ENCODE measurements at regions not wholly inside any gene's neighbourhood (a gene's known extent, or its start where the extent isn't known, plus 50 kb on each side); places are given as distances from the start of the nearest gene placed in this dataset.

DNA sequence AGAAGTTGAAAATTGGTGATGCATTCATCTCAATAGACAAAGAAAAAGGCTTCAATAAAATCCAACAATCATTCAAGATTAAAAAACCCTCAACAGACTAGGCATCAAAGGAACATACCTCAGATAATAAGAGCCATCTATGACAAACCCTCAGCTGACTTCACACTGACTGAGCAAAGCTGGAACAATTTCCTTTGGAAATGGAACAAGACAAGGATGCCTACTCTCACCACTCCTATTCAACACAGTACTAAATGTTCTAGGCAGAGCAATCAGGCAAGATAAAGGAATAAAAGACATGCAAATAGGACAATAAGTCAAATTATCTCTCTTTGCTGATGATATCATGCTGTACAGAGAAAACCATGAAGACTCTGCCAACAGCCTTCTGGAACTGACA is 1188.1 kb downstream of the DTWD2 start:
- Histone ChIP-seq H3K9ac (ENCODE audit: low read depth in 1 of 2, low read length in 2 of 2) (no peak overlapping the region), H3K27ac (ENCODE audit: low read depth, low read length) (no peak overlapping the region), H3K27me3 (ENCODE audit: control insufficient read depth in 1 of 2, insufficient read depth in 2 of 2, low read length in 2 of 2) (no peaks in the 10 kb centered on the region), H3K36me3 (ENCODE audit: control insufficient read depth in 1 of 2, insufficient read depth in 2 of 2, low read length in 2 of 2) (no peaks in the 10 kb centered on the region), H3K4me3 (ENCODE audit: low read depth in 1 of 2, low read length in 2 of 2) (no peak overlapping the region), H3K4me1 (ENCODE audit: control insufficient read depth in 1 of 2, insufficient read depth in 2 of 2, low read length in 2 of 2) (no peaks in the 10 kb centered on the region), H3K9me3 (ENCODE audit: control insufficient read depth in 1 of 2, low read length in 2 of 2) (no peaks in the 10 kb centered on the region)

DNA sequence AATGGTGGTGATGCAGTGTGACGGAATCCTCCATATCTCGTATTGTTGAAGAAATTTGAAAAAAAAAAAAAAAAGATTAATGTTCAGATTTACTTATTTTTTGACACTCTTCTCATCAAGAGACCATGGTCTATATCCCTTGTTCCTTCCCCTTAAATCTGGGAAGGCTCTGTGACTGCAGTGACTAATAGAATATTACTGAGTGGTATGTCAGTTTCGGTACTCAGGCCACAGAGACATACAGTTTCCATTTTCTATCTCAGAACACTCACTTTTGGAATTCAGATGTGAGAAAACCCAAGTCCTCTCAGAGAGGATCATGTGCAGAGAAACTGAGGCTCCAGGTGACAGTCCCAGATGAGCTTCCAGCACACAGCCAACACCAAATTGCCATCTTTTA is 1193.5 kb downstream of the DTWD2 start:
- no peak overlapping the region for H3K4me3 ChIP-seq (ENCODE audit: low read depth in 1 of 2, low read length in 2 of 2)

DNA sequence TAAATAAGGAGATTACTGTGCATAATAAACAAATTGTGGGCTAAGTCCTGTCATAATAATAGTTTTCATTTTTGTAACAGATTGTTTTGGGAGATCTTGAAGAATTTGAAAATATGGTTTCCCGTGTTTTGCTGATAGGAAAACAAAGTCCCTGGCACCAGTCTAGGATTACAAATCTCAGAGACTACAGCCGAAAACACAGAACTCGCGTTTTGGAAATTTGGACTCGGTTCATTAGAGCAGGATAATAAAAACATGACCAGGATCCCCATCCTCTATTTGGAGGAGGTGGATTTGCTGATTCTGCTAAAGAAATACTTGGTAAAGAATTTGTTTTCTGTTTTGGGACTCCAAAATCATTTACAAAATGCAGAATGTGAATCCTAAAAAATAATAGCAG is 1194.4 kb downstream of the DTWD2 start:
- no peak overlapping the region for H3K4me3 ChIP-seq (ENCODE audit: low read depth in 1 of 2, low read length in 2 of 2)
- no peaks in the 10 kb centered on the region for H3K36me3 ChIP-seq (ENCODE audit: control insufficient read depth in 1 of 2, insufficient read depth in 2 of 2, low read length in 2 of 2)
- no peak overlapping the region for H3K9ac ChIP-seq (ENCODE audit: low read depth in 1 of 2, low read length in 2 of 2)
- H3K4me1 ChIP-seq (ENCODE audit: control insufficient read depth in 1 of 2, insufficient read depth in 2 of 2, low read length in 2 of 2): no peaks in the 10 kb centered on the region
- H3K9me3 ChIP-seq (ENCODE audit: control insufficient read depth in 1 of 2, low read length in 2 of 2): no peaks in the 10 kb centered on the region
- no peaks in the 10 kb centered on the region for H3K27me3 ChIP-seq (ENCODE audit: control insufficient read depth in 1 of 2, insufficient read depth in 2 of 2, low read length in 2 of 2)
- H3K27ac ChIP-seq (ENCODE audit: low read depth, low read length): no peak overlapping the region

More for the DNA sequence above, 1193.5 kb downstream of the DTWD2 start:
- Histone ChIP-seq H3K9ac (ENCODE audit: low read depth in 1 of 2, low read length in 2 of 2) (no peak overlapping the region), H3K36me3 (ENCODE audit: control insufficient read depth in 1 of 2, insufficient read depth in 2 of 2, low read length in 2 of 2) (no peaks in the 10 kb centered on the region), H3K4me1 (ENCODE audit: control insufficient read depth in 1 of 2, insufficient read depth in 2 of 2, low read length in 2 of 2) (no peaks in the 10 kb centered on the region), H3K27me3 (ENCODE audit: control insufficient read depth in 1 of 2, insufficient read depth in 2 of 2, low read length in 2 of 2) (no peaks in the 10 kb centered on the region), H3K27ac (ENCODE audit: low read depth, low read length) (no peak overlapping the region), H3K9me3 (ENCODE audit: control insufficient read depth in 1 of 2, low read length in 2 of 2) (no peaks in the 10 kb centered on the region)

DNA sequence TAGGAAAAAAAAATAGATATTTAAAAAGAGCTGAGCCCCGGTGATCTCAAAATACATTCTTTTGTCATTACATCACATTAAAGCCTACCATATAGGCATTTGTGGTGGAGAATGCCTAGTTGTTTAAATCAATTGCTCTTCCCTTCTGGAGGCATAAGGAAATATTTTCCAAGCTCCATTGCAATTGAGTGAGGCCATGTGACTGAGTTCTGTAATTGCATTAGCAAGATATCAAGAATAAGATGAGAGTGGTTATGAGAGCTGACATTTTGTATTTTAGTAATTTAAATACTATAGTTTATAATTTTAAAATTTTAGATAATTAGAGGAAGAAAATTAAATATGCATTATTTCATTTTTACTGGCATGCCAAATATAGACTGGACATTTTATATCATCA is 1195.9 kb downstream of the DTWD2 start:
- Histone ChIP-seq H3K27ac (ENCODE audit: low read depth, low read length) (no peak overlapping the region), H3K36me3 (ENCODE audit: control insufficient read depth in 1 of 2, insufficient read depth in 2 of 2, low read length in 2 of 2) (no peaks in the 10 kb centered on the region), H3K9ac (ENCODE audit: low read depth in 1 of 2, low read length in 2 of 2) (no peak overlapping the region), H3K4me1 (ENCODE audit: control insufficient read depth in 1 of 2, insufficient read depth in 2 of 2, low read length in 2 of 2) (no peaks in the 10 kb centered on the region), H3K27me3 (ENCODE audit: control insufficient read depth in 1 of 2, insufficient read depth in 2 of 2, low read length in 2 of 2) (no peaks in the 10 kb centered on the region), H3K4me3 (ENCODE audit: low read depth in 1 of 2, low read length in 2 of 2) (no peak overlapping the region), H3K9me3 (ENCODE audit: control insufficient read depth in 1 of 2, low read length in 2 of 2) (no peaks in the 10 kb centered on the region)

DNA sequence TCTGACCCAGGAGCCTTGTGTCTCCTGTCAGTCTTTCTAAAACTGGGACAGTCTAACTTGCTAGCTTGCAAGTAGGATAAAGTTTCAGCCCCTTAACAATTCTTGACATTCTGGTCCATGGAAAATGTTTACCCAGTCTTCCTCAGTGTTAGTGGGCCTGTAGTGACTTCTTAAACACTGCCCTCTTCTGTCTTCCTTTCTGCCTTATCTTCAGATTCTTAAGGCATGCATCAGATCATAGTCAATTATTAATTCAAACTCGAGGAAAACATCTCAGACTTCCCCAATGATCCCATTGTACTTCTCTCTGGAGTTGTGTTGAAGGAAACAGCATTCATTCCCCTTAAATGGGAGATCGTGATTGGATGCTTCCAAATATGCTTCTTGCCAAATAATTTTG is 1199.8 kb downstream of the DTWD2 start:
- H3K27ac ChIP-seq (ENCODE audit: low read depth, low read length): no peak overlapping the region
- H3K27me3 ChIP-seq (ENCODE audit: control insufficient read depth in 1 of 2, insufficient read depth in 2 of 2, low read length in 2 of 2): no peaks in the 10 kb centered on the region
- H3K9me3 ChIP-seq (ENCODE audit: control insufficient read depth in 1 of 2, low read length in 2 of 2): no peaks in the 10 kb centered on the region
- no peaks in the 10 kb centered on the region for H3K4me1 ChIP-seq (ENCODE audit: control insufficient read depth in 1 of 2, insufficient read depth in 2 of 2, low read length in 2 of 2)
- H3K4me3 ChIP-seq (ENCODE audit: low read depth in 1 of 2, low read length in 2 of 2): no peak overlapping the region
- no peaks in the 10 kb centered on the region for H3K36me3 ChIP-seq (ENCODE audit: control insufficient read depth in 1 of 2, insufficient read depth in 2 of 2, low read length in 2 of 2)
- H3K9ac ChIP-seq (ENCODE audit: low read depth in 1 of 2, low read length in 2 of 2): no peak overlapping the region

DNA sequence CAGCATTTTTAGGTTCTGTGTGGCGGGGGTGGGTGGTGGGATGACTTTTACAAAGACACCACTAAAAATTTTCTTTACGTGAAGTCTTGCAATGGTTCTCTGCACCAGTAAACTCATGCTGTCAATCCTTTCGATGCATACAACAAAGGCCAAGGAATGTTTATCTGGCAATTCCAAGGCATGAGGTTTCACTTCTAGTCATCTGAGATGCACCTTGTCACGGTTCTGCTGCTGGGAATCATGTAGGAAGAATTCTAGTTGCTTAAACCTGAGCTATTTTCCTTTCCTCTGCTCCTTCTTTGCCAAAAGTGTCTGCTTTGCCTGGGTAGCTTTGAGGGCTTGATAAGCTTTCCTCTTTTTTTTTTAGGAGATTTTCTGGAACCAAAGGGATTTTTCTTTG is 1204.5 kb upstream of the SEMA6A start:
- H3K27me3 ChIP-seq (ENCODE audit: control insufficient read depth in 1 of 2, insufficient read depth in 2 of 2, low read length in 2 of 2): no peaks in the 10 kb centered on the region
- no peak overlapping the region for H3K4me3 ChIP-seq (ENCODE audit: low read depth in 1 of 2, low read length in 2 of 2)
- H3K9me3 ChIP-seq (ENCODE audit: control insufficient read depth in 1 of 2, low read length in 2 of 2): no peaks in the 10 kb centered on the region
- no peaks in the 10 kb centered on the region for H3K4me1 ChIP-seq (ENCODE audit: control insufficient read depth in 1 of 2, insufficient read depth in 2 of 2, low read length in 2 of 2)
- no peaks in the 10 kb centered on the region for H3K36me3 ChIP-seq (ENCODE audit: control insufficient read depth in 1 of 2, insufficient read depth in 2 of 2, low read length in 2 of 2)
- no peak overlapping the region for H3K9ac ChIP-seq (ENCODE audit: low read depth in 1 of 2, low read length in 2 of 2)
- H3K27ac ChIP-seq (ENCODE audit: low read depth, low read length): no peak overlapping the region

DNA sequence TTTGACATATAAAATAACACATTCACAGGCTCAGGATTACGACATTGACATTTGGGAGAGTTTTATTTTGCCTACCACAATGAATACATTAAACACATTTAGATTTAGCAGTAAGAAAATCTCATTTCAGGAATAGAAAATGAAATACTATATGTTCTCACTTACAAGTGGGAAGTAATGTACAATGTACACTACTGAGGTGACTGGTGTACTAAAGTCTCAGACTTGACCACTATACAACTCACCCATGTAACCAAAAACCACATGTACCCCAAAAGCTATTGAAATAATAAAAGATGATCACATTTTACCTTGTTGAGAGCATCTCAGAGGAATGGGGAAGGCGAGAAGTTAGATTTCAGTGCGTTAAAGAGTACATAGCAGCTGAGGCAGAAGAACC is 1202.4 kb upstream of the SEMA6A start:
- H3K27me3 ChIP-seq (ENCODE audit: control insufficient read depth in 1 of 2, insufficient read depth in 2 of 2, low read length in 2 of 2): no peaks in the 10 kb centered on the region
- H3K27ac ChIP-seq (ENCODE audit: low read depth, low read length): no peak overlapping the region
- peaks cover 0 to 3% of the 10 kb centered on the region in 2 donors for H3K9me3 ChIP-seq (ENCODE audit: control insufficient read depth in 1 of 2, low read length in 2 of 2)
- H3K36me3 ChIP-seq (ENCODE audit: control insufficient read depth in 1 of 2, insufficient read depth in 2 of 2, low read length in 2 of 2): no peaks in the 10 kb centered on the region
- H3K4me1 ChIP-seq (ENCODE audit: control insufficient read depth in 1 of 2, insufficient read depth in 2 of 2, low read length in 2 of 2): no peaks in the 10 kb centered on the region
- H3K4me3 ChIP-seq (ENCODE audit: low read depth in 1 of 2, low read length in 2 of 2): no peak overlapping the region
- no peak overlapping the region for H3K9ac ChIP-seq (ENCODE audit: low read depth in 1 of 2, low read length in 2 of 2)

DNA sequence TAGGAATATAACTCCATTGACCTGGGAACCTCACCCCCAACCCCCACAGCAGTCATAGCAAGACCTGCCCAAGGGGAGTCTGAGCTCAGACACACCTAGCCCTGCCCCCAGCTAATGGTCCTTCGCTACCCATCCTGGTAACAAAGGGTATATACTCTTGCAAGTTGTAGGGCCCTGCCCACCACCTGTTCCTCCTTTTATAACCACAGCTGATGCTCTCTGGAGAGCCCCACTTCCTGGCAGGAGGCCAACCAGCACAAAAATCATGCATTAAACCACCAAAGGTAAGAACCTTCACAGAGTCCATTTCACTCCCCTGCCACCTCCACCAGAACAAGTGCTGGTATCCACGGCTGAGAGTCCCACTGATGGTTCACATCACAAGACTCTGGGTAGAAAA is 1195.3 kb upstream of the SEMA6A start:
- Histone ChIP-seq H3K4me1 (ENCODE audit: control insufficient read depth in 1 of 2, insufficient read depth in 2 of 2, low read length in 2 of 2) (no peaks in the 10 kb centered on the region), H3K9me3 (ENCODE audit: control insufficient read depth in 1 of 2, low read length in 2 of 2) (peaks cover 0 to 3% of the 10 kb centered on the region in 2 donors), H3K4me3 (ENCODE audit: low read depth in 1 of 2, low read length in 2 of 2) (no peak overlapping the region), H3K27ac (ENCODE audit: low read depth, low read length) (no peak overlapping the region), H3K27me3 (ENCODE audit: control insufficient read depth in 1 of 2, insufficient read depth in 2 of 2, low read length in 2 of 2) (no peaks in the 10 kb centered on the region), H3K36me3 (ENCODE audit: control insufficient read depth in 1 of 2, insufficient read depth in 2 of 2, low read length in 2 of 2) (no peaks in the 10 kb centered on the region), H3K9ac (ENCODE audit: low read depth in 1 of 2, low read length in 2 of 2) (no peak overlapping the region)

DNA sequence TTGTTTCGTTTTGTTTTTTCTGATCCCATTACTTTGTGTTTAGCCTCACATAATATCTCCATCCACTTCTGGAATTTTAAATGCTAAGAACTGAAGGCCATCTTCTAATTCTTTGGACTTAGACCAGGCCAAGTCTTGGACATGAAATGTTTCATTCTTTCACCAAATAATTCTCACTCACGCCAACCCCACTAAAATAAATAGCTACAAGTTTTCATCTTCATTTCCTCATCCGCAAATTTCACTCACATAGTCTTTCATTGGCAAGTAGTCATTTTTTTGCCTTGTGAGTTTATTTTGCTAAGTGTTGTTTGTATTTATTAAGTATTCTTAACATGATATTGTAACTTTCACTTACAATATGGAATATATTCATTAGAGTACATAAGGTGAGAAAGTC is 1188.6 kb upstream of the SEMA6A start:
- Histone ChIP-seq H3K9me3 (ENCODE audit: control insufficient read depth in 1 of 2, low read length in 2 of 2) (no peaks in the 10 kb centered on the region), H3K4me1 (ENCODE audit: control insufficient read depth in 1 of 2, insufficient read depth in 2 of 2, low read length in 2 of 2) (no peaks in the 10 kb centered on the region), H3K9ac (ENCODE audit: low read depth in 1 of 2, low read length in 2 of 2) (no peak overlapping the region), H3K4me3 (ENCODE audit: low read depth in 1 of 2, low read length in 2 of 2) (no peak overlapping the region), H3K27me3 (ENCODE audit: control insufficient read depth in 1 of 2, insufficient read depth in 2 of 2, low read length in 2 of 2) (no peaks in the 10 kb centered on the region), H3K36me3 (ENCODE audit: control insufficient read depth in 1 of 2, insufficient read depth in 2 of 2, low read length in 2 of 2) (no peaks in the 10 kb centered on the region), H3K27ac (ENCODE audit: low read depth, low read length) (no peak overlapping the region)

DNA sequence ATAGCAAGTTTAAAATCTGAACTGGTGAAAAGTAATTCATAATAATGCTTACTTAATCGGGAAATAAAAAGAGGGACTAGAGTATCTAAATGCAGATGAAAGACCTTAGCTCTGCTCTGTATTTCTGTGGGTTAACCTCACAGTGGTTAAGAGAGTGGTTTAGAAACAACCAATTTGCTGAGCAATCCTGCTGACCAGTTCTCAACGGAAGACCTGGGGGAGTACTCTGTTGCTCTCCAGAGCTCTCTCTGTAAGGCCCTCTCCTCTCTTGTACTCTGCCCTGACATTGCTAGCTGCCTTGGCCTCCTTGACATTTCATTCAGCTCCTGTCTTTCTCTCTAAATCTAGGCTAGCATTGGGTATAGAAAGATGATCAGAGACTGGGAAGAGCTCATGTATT is 1186.6 kb upstream of the SEMA6A start:
- Histone ChIP-seq H3K4me1 (ENCODE audit: control insufficient read depth in 1 of 2, insufficient read depth in 2 of 2, low read length in 2 of 2) (no peaks in the 10 kb centered on the region), H3K4me3 (ENCODE audit: low read depth in 1 of 2, low read length in 2 of 2) (no peak overlapping the region), H3K9me3 (ENCODE audit: control insufficient read depth in 1 of 2, low read length in 2 of 2) (no peaks in the 10 kb centered on the region), H3K27ac (ENCODE audit: low read depth, low read length) (no peak overlapping the region), H3K27me3 (ENCODE audit: control insufficient read depth in 1 of 2, insufficient read depth in 2 of 2, low read length in 2 of 2) (no peaks in the 10 kb centered on the region), H3K9ac (ENCODE audit: low read depth in 1 of 2, low read length in 2 of 2) (no peak overlapping the region), H3K36me3 (ENCODE audit: control insufficient read depth in 1 of 2, insufficient read depth in 2 of 2, low read length in 2 of 2) (no peaks in the 10 kb centered on the region)

DNA sequence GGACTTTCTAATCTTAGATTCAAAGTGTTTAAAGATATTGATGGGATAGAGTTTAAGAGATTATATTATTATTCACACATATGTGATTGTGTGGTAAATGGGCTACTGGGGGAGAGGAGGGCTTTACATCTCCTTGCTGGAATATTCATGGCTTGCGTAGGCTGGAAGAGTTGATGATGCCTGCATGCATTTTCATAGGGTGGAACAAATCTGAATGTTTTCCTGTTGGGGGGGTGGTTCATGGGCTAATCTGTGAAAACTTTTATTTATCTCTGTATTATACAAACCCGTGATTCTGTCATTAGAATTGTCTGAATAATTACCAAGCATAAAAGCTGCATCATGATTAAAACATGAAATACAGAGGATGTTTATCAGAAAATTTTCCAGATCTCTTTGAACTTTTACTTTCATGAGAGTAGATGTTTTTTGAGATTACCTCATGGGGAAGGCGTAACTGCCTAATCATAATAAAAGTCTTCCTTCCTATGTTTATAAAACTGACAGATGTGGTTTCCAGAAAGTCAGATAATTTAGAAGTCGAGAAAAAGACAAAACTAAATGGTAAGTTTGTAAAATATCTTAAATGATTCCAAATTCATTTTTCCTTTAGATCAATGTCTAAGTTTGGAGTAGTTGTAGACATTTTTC is 1185.4 kb upstream of the SEMA6A start:
- H3K27me3 ChIP-seq (ENCODE audit: control insufficient read depth in 1 of 2, insufficient read depth in 2 of 2, low read length in 2 of 2): no peaks in the 10 kb centered on the region

More for the DNA sequence above, 1185.4 kb upstream of the SEMA6A start:
- H3K4me3 ChIP-seq (ENCODE audit: low read depth in 1 of 2, low read length in 2 of 2): no peak overlapping the region
- H3K4me1 ChIP-seq (ENCODE audit: control insufficient read depth in 1 of 2, insufficient read depth in 2 of 2, low read length in 2 of 2): no peaks in the 10 kb centered on the region
- H3K9ac ChIP-seq (ENCODE audit: low read depth in 1 of 2, low read length in 2 of 2): no peak overlapping the region
- no peaks in the 10 kb centered on the region for H3K36me3 ChIP-seq (ENCODE audit: control insufficient read depth in 1 of 2, insufficient read depth in 2 of 2, low read length in 2 of 2)
- H3K9me3 ChIP-seq (ENCODE audit: control insufficient read depth in 1 of 2, low read length in 2 of 2): no peaks in the 10 kb centered on the region
- H3K27ac ChIP-seq (ENCODE audit: low read depth, low read length): no peak overlapping the region
